Osteoblast (primary cell): ENCODE measurements at regions not wholly inside any gene's neighbourhood (a gene's known extent, or its start where the extent isn't known, plus 50 kb on each side); places are given as distances from the start of the nearest gene placed in this dataset.

Experiments used
- DNase-seq: peaks from one replicate; pipeline ENCODE4 v3.0.0; 2011; ENCODE audit warnings: low spot score, mixed read lengths; ENCODE audit not compliant: insufficient read length; ENCODE audit errors: missing footprints
- H2AFZ ChIP-seq: 2 replicates; pipeline ENCODE4 v1.6.0; 2011; ENCODE audit warnings: mild to moderate bottlenecking, low read length
- H3K27ac ChIP-seq: 2 replicates; pipeline ENCODE4 v1.5.1; 2011; ENCODE audit warnings: mild to moderate bottlenecking, low read depth, low read length, moderate library complexity
- H3K27me3 ChIP-seq: 2 replicates; pipeline ENCODE4 v1.6.0; 2012; ENCODE audit warnings: mild to moderate bottlenecking, control low read depth, inconsistent platforms, low read length, moderate library complexity; ENCODE audit not compliant: insufficient read depth
- H3K36me3 ChIP-seq: 2 replicates; pipeline ENCODE4 v1.5.1; 2011; ENCODE audit warnings: mild to moderate bottlenecking, low read length, control low read depth, moderate library complexity; ENCODE audit not compliant: insufficient read depth
- H3K4me1 ChIP-seq: 2 replicates; pipeline ENCODE4 v1.5.1; 2011; ENCODE audit warnings: mild to moderate bottlenecking, low read length, control low read depth, moderate library complexity; ENCODE audit not compliant: insufficient read depth
- H3K4me2 ChIP-seq: 2 replicates; pipeline ENCODE4 v1.6.0; 2011; ENCODE audit warnings: mild to moderate bottlenecking, low read length; ENCODE audit not compliant: insufficient read depth
- H3K4me3 ChIP-seq: fragments of 200-600 bp; sonication (generic); 3 replicates; pipeline ENCODE4 v1.5.1; 2012; ENCODE audit warnings: mild to moderate bottlenecking, low read length, inconsistent platforms; ENCODE audit not compliant: insufficient read depth
- H3K79me2 ChIP-seq: 2 replicates; pipeline ENCODE4 v1.6.0; 2012; ENCODE audit warnings: mild to moderate bottlenecking, low read length, control low read depth, inconsistent platforms; ENCODE audit not compliant: insufficient read depth
- H3K9me3 ChIP-seq: 2 replicates; pipeline ENCODE4 v1.5.1; 2011; ENCODE audit warnings: low read depth, low read length, control low read depth
- H4K20me1 ChIP-seq: 2 replicates; pipeline ENCODE4 v1.6.0; 2012; ENCODE audit warnings: mild to moderate bottlenecking, low read length, control low read depth; ENCODE audit not compliant: insufficient read depth
- TF ChIP-seq, protein P1 (sequence below): IDR thresholded peaks from 2 replicates; pipeline ENCODE4 v1.5.1; 2011; ENCODE audit warnings: mild to moderate bottlenecking, low read depth, low read length, moderate library complexity; ENCODE audit errors: extremely low read depth

DNA sequence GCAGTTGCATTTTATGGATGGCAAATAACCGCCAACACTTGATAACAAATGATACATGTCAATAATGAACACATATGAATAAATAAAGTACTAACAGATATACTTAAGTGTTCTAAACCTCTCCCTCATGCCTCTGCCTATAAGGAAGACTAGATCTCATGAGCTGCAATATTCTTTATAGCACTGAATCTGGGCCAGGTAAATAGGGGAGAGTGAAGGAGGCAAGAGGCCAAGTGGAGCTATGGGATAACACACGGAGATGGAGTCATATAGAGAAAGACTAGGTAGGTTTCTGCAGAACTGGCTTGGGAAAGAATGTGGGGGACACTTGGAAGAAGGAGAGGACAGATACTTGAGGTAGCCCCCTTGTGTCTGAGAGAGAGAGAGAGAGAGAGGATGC lies 354.2 kb upstream of the CFAP20DC start:
- TF ChIP-seq, protein P1, sequence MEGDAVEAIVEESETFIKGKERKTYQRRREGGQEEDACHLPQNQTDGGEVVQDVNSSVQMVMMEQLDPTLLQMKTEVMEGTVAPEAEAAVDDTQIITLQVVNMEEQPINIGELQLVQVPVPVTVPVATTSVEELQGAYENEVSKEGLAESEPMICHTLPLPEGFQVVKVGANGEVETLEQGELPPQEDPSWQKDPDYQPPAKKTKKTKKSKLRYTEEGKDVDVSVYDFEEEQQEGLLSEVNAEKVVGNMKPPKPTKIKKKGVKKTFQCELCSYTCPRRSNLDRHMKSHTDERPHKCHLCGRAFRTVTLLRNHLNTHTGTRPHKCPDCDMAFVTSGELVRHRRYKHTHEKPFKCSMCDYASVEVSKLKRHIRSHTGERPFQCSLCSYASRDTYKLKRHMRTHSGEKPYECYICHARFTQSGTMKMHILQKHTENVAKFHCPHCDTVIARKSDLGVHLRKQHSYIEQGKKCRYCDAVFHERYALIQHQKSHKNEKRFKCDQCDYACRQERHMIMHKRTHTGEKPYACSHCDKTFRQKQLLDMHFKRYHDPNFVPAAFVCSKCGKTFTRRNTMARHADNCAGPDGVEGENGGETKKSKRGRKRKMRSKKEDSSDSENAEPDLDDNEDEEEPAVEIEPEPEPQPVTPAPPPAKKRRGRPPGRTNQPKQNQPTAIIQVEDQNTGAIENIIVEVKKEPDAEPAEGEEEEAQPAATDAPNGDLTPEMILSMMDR: no peak
- no peaks in the 10 kb centered on the region for H3K4me1 ChIP-seq
- no peak for DNase-seq
- H3K27ac ChIP-seq: no peak overlapping the region
- no peak overlapping the region for H3K4me3 ChIP-seq
- no peaks in the 10 kb centered on the region for H3K79me2 ChIP-seq
- no peaks in the 10 kb centered on the region for H3K36me3 ChIP-seq
- no peak overlapping the region for H3K4me2 ChIP-seq
- H4K20me1 ChIP-seq: no peaks in the 10 kb centered on the region
- no peaks in the 10 kb centered on the region for H3K9me3 ChIP-seq
- H3K27me3 ChIP-seq: no peaks in the 10 kb centered on the region
- no peak overlapping the region for H2AFZ ChIP-seq

DNA sequence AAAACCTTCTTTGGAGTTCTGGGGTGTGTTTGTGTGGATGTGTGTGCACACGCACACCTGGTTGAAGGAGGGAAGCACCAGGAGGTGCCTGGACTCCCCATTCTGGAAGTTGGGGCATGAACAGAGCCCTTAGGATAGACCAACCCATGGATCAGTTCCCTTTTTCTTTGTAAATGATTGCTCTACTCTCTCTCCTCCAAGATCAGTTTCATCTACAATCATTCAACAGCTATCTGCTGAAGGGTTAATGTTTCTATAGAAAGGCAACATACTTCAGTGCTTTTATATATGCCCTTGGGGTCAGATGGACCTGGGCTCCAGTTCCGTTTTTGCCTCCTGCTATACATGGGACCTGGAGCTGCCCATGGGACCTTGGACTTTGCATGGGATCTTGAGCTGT lies 352.1 kb upstream of the CFAP20DC start:
- no peaks in the 10 kb centered on the region for H3K79me2 ChIP-seq
- no peaks in the 10 kb centered on the region for H4K20me1 ChIP-seq
- H3K4me2 ChIP-seq: no peak overlapping the region
- no peak for DNase-seq
- no peak overlapping the region for H3K27ac ChIP-seq
- TF ChIP-seq, protein P1: no peak
- no peaks in the 10 kb centered on the region for H3K27me3 ChIP-seq
- no peak overlapping the region for H2AFZ ChIP-seq
- no peaks in the 10 kb centered on the region for H3K4me1 ChIP-seq
- H3K36me3 ChIP-seq: no peaks in the 10 kb centered on the region
- H3K9me3 ChIP-seq: no peaks in the 10 kb centered on the region
- no peak overlapping the region for H3K4me3 ChIP-seq

DNA sequence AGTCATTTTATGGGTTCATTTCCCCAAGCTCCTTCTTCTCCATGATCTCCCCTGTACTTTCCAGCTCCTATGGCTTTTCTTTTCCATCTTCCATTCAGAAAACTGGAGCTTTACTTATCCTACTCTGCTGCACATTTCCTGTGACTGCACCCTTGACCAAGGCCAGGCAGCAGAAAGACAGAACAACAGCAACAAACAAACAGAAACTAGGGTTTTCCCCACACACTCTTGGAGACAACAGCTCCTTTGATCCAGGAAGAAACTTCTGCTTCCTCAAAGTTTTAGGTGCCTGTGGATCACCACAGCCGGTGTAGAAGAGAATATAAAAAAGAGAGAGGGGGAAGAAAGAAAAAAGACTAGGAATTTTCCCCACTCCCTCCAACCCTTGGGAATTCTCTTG lies 342.3 kb upstream of the CFAP20DC start:
- H3K9me3 ChIP-seq: no peaks in the 10 kb centered on the region
- H3K27ac ChIP-seq: no peak overlapping the region
- TF ChIP-seq, protein P1: no peak
- H3K79me2 ChIP-seq: no peaks in the 10 kb centered on the region
- H3K36me3 ChIP-seq: no peaks in the 10 kb centered on the region
- no peak overlapping the region for H2AFZ ChIP-seq
- H3K27me3 ChIP-seq: no peaks in the 10 kb centered on the region
- DNase-seq: no peak
- no peaks in the 10 kb centered on the region for H3K4me1 ChIP-seq
- H3K4me2 ChIP-seq: no peak overlapping the region
- no peak overlapping the region for H3K4me3 ChIP-seq
- H4K20me1 ChIP-seq: no peaks in the 10 kb centered on the region

DNA sequence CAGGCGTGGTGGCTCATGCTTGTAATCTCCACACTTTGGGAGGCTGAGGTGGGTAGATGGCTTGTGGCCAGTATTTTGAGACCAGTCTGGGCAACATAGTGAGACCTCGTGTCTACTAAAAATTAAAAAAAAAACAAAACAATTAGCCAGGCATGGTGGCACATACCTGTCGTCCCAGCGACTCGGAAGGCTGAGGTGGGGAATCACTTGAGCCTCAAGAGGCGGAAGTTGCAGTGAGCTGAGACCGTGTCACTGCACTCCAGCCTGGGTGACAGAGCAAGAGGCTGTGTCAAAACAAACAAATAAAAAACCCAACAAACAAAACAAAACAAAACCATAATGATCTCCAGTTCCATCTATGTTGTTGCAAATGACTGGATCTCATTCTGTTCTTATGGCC lies 341.3 kb upstream of the CFAP20DC start:
- Histone ChIP-seq H3K36me3 (no peaks in the 10 kb centered on the region), H3K27me3 (no peaks in the 10 kb centered on the region), H3K27ac (no peak overlapping the region), H3K79me2 (no peaks in the 10 kb centered on the region), H2AFZ (no peak overlapping the region), H3K4me2 (no peak overlapping the region), H3K4me3 (no peak overlapping the region), H3K4me1 (no peaks in the 10 kb centered on the region), H3K9me3 (no peaks in the 10 kb centered on the region), H4K20me1 (no peaks in the 10 kb centered on the region)
- no peak for DNase-seq
- TF ChIP-seq, protein P1: no peak
